MM.1S (cell line): ENCODE measurements at regions not wholly inside any gene's neighbourhood (a gene's known extent, or its start where the extent isn't known, plus 50 kb on each side); places are given as distances from the start of the nearest gene placed in this dataset.

ENCODE experiments used
- DNase-seq: peaks from one replicate; pipeline ENCODE4 v3.0.0-alpha.2; 2015
- H2AFZ ChIP-seq: fragments of 300-600 bp; sonication (generic); 2 replicates; pipeline ENCODE4 v1.6.0; 2016; ENCODE audit warnings: antibody characterized with exemption, low read length
- H3F3A ChIP-seq: fragments of 300-600 bp; sonication (generic); 2 replicates; pipeline ENCODE4 v1.6.1; 2016; ENCODE audit warnings: mild to moderate bottlenecking, antibody characterized with exemption, low read length, moderate library complexity, mixed read lengths; ENCODE audit not compliant: insufficient read depth
- H3K27ac ChIP-seq: fragments of 300-600 bp; sonication (generic); 2 replicates; pipeline ENCODE4 v1.5.1; 2016; ENCODE audit warnings: mild to moderate bottlenecking, low read length
- H3K27me3 ChIP-seq: fragments of 300-600 bp; sonication (generic); replicated peaks from 2 replicates; pipeline ENCODE4 v1.6.0; 2016; ENCODE audit warnings: low read length; ENCODE audit not compliant: insufficient read depth
- H3K36me3 ChIP-seq: fragments of 300-600 bp; sonication (generic); replicated peaks from 2 replicates; pipeline ENCODE4 v1.6.1; 2016; ENCODE audit warnings: mild to moderate bottlenecking, low read length, mixed read lengths; ENCODE audit not compliant: insufficient read depth
- H3K4me1 ChIP-seq: fragments of 300-600 bp; sonication (generic); 2 replicates; pipeline ENCODE4 v1.6.1; 2016; ENCODE audit warnings: low read length, mixed read lengths
- H3K4me2 ChIP-seq: fragments of 300-600 bp; sonication (generic); 2 replicates; pipeline ENCODE4 v1.6.0; 2016; ENCODE audit warnings: low read depth, low read length
- H3K4me3 ChIP-seq: fragments of 300-600 bp; sonication (generic); 2 replicates; pipeline ENCODE4 v1.5.1; 2016; ENCODE audit warnings: low read length, mixed read lengths
- H3K79me2 ChIP-seq: fragments of 300-600 bp; sonication (generic); 2 replicates; pipeline ENCODE4 v1.6.1; 2016; ENCODE audit warnings: mixed run types, low read length, mixed read lengths
- H3K9ac ChIP-seq: fragments of 300-600 bp; sonication (generic); 2 replicates; pipeline ENCODE4 v1.6.1; 2016; ENCODE audit warnings: low read length, mixed read lengths
- H3K9me2 ChIP-seq: fragments of 300-600 bp; sonication (generic); replicated peaks from 2 replicates; pipeline ENCODE4 v1.6.1; 2016; ENCODE audit warnings: mild to moderate bottlenecking, low read length, mixed read lengths; ENCODE audit not compliant: insufficient read depth
- H3K9me3 ChIP-seq: fragments of 300-600 bp; sonication (generic); replicated peaks from 2 replicates; pipeline ENCODE4 v1.6.1; 2016; ENCODE audit warnings: mild to moderate bottlenecking, low read length, mixed read lengths; ENCODE audit not compliant: insufficient read depth
- H4K20me1 ChIP-seq: fragments of 300-600 bp; sonication (generic); 2 replicates; pipeline ENCODE4 v1.6.1; 2016; ENCODE audit warnings: mild to moderate bottlenecking, low read length, moderate library complexity, mixed read lengths; ENCODE audit not compliant: insufficient read depth
- EZH2 ChIP-seq: fragments of 300-600 bp; sonication (generic); optimal IDR thresholded peaks from 2 replicates; pipeline ENCODE3; 2017; ENCODE audit warnings: low read depth, mild to moderate bottlenecking, antibody characterized with exemption, low read length, mixed read lengths
- EZH2phosphoT487 ChIP-seq: fragments of 300-600 bp; sonication (generic); IDR thresholded peaks from 2 replicates; pipeline ENCODE4 v1.6.1; 2018; ENCODE audit warnings: antibody characterized with exemption, low read length
- TF ChIP-seq, protein P1 (sequence below): fragments of 300-600 bp; sonication (generic); IDR thresholded peaks from 2 replicates; pipeline ENCODE4 v1.5.1; 2016; ENCODE audit warnings: antibody characterized with exemption, low read length, mixed read lengths

DNA sequence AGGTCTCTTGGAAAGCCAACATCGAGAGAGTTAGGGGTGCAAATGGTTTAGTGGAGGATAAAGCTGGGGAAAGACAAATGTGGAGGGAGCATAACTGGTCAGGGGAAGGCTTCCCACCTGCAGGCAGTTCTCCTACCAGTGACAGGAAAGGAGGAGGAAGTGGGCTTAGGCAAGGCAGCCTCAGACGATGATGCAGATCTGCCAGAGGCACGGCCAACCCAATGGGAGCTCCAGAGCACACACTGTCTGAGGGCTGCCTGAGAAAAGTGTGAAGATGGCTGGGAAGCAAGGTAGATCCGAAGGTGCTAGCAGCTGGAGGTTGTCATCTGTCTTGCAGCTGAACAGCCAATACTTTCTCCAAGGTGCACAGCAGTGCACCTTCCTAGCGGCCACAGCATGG lies 178.8 kb downstream of the C7orf25 start:
- H3K4me3 ChIP-seq = no peak overlapping the region
- H3K4me2 ChIP-seq = no peak overlapping the region
- no peak overlapping the region for H3K27ac ChIP-seq
- TF ChIP-seq EZH2 (no peak), EZH2phosphoT487 (no peak)
- TF ChIP-seq, protein P1, sequence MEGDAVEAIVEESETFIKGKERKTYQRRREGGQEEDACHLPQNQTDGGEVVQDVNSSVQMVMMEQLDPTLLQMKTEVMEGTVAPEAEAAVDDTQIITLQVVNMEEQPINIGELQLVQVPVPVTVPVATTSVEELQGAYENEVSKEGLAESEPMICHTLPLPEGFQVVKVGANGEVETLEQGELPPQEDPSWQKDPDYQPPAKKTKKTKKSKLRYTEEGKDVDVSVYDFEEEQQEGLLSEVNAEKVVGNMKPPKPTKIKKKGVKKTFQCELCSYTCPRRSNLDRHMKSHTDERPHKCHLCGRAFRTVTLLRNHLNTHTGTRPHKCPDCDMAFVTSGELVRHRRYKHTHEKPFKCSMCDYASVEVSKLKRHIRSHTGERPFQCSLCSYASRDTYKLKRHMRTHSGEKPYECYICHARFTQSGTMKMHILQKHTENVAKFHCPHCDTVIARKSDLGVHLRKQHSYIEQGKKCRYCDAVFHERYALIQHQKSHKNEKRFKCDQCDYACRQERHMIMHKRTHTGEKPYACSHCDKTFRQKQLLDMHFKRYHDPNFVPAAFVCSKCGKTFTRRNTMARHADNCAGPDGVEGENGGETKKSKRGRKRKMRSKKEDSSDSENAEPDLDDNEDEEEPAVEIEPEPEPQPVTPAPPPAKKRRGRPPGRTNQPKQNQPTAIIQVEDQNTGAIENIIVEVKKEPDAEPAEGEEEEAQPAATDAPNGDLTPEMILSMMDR = no peak
- no peaks in the 10 kb centered on the region for H3K79me2 ChIP-seq
- no peaks in the 10 kb centered on the region for H3K9me2 ChIP-seq
- H3K36me3 ChIP-seq = no peaks in the 10 kb centered on the region
- no peaks in the 10 kb centered on the region for H3K9me3 ChIP-seq
- H4K20me1 ChIP-seq = no peaks in the 10 kb centered on the region
- no peaks in the 10 kb centered on the region for H3F3A ChIP-seq
- no peak overlapping the region for H2AFZ ChIP-seq
- H3K27me3 ChIP-seq = no peaks in the 10 kb centered on the region
- no peak overlapping the region for H3K9ac ChIP-seq
- no peak for DNase-seq
- H3K4me1 ChIP-seq = no peaks in the 10 kb centered on the region

DNA sequence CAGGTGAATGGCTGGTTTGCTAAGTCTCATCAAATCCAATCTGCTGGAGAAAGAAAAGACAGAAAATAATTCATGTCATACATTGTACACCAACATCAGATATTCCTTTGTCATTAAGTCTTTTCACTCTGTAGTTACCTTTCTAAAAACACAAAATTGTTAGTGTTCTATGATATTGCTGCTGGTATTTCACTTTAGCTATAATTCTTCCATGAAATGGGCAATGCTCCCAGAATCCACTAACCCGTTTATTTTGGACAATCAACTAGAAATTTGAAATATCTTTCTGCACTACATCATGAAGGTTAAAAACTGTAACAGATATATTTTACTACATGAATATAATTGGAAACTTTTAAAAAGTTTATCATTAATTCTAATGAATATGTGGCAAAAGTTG lies 181.3 kb downstream of the C7orf25 start:
- H3K4me1 ChIP-seq = no peaks in the 10 kb centered on the region
- H3K4me3 ChIP-seq = no peak overlapping the region
- H3K27me3 ChIP-seq = no peaks in the 10 kb centered on the region
- no peaks in the 10 kb centered on the region for H3K9me3 ChIP-seq
- no peak overlapping the region for H2AFZ ChIP-seq
- H3K27ac ChIP-seq = no peak overlapping the region
- DNase-seq = no peak
- H3F3A ChIP-seq = no peaks in the 10 kb centered on the region
- no peaks in the 10 kb centered on the region for H3K79me2 ChIP-seq
- TF ChIP-seq, protein P1 = no peak
- TF ChIP-seq EZH2phosphoT487 = no peak
- TF ChIP-seq EZH2 = no peak
- H3K4me2 ChIP-seq = no peak overlapping the region
- no peaks in the 10 kb centered on the region; the same call in 1 of the 2 replicates for H3K9me2 ChIP-seq
- H3K9ac ChIP-seq = no peak overlapping the region
- no peaks in the 10 kb centered on the region for H3K36me3 ChIP-seq
- no peaks in the 10 kb centered on the region for H4K20me1 ChIP-seq

DNA sequence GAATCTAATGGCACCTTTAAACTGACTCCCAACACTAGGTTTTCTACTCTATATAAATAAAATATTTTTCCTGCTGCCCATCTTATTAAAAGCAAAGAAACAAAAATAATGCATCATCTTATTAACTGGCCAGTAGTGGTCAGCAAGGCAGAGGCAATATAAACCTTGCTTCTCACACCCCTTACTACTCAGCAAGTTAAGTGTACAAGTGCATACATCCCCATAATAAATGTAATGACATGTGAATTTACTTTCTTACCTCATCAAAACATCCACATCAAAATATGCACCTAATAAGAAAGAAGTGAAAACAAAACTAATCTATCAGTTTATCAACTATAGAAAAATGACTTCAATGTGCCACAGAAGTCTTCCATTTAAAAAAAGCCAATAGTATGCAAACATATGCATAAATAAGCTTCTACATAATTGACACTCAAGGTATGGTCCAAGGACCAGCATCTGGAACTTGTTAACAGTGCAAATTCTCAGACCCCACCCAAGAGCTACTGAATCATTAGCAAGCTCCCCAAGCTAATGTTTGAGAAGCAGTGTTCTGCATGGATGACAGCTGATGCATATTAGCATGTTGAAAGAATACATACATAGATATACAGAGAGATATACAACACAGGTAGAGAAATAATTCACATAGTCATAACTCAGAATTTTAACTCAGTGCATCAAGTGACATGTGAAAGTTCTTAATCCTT lies 182.7 kb downstream of the C7orf25 start:
- H3K27ac ChIP-seq = no peak overlapping the region
- DNase-seq = no peak
- no peaks in the 10 kb centered on the region for H3K79me2 ChIP-seq
- no peaks in the 10 kb centered on the region for H3F3A ChIP-seq
- H3K27me3 ChIP-seq = no peaks in the 10 kb centered on the region
- TF ChIP-seq EZH2phosphoT487 (no peak), EZH2 (no peak)
- TF ChIP-seq, protein P1 = no peak
- H3K4me2 ChIP-seq = no peak overlapping the region
- no peaks in the 10 kb centered on the region for H3K9me3 ChIP-seq
- no peak overlapping the region for H3K9ac ChIP-seq
- H3K9me2 ChIP-seq = no peaks in the 10 kb centered on the region; the same call in 1 of the 2 replicates
- H4K20me1 ChIP-seq = no peaks in the 10 kb centered on the region
- no peak overlapping the region for H2AFZ ChIP-seq
- H3K4me1 ChIP-seq = no peaks in the 10 kb centered on the region
- no peak overlapping the region for H3K4me3 ChIP-seq
- no peaks in the 10 kb centered on the region for H3K36me3 ChIP-seq
